Epithelial cell of proximal tubule (primary cell): ENCODE measurements at regions not wholly inside any gene's neighbourhood (a gene's known extent, or its start where the extent isn't known, plus 50 kb on each side); places are given as distances from the start of the nearest gene placed in this dataset.

Source experiments
- DNase-seq: peaks from one replicate; pipeline ENCODE4 v3.0.0-alpha.2; 2011; ENCODE audit warnings: low read depth
- H3K4me3 ChIP-seq: 2 replicates; pipeline ENCODE4 v1.5.1; 2011; ENCODE audit warnings: low read depth, mild to moderate bottlenecking, low read length
- TF ChIP-seq, protein P1 (sequence below): conservative IDR thresholded peaks from 2 replicates; pipeline ENCODE4 v1.5.1; 2012; ENCODE audit warnings: low read depth, mild to moderate bottlenecking, low read length

DNA sequence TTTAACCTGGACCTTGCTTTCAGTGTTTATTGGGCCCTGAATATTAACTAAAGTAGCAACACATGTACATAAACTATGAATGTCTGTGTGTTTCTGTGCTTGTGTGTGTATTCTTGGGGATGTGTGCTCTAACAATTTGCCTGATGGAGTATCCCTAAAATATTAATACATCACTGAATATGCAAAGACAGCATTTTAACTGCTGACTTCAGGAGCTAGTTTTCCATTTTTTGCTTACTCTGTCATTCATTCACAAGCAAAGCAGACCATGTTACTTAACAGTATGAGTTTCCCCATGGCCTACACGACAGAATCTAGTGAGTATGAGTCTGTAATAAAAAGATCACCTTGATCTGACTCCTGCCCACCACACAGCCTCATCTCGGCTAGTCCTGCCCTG lies 402.8 kb downstream of the BCAT1 start:
- no peak overlapping the region for H3K4me3 ChIP-seq
- TF ChIP-seq, protein P1, sequence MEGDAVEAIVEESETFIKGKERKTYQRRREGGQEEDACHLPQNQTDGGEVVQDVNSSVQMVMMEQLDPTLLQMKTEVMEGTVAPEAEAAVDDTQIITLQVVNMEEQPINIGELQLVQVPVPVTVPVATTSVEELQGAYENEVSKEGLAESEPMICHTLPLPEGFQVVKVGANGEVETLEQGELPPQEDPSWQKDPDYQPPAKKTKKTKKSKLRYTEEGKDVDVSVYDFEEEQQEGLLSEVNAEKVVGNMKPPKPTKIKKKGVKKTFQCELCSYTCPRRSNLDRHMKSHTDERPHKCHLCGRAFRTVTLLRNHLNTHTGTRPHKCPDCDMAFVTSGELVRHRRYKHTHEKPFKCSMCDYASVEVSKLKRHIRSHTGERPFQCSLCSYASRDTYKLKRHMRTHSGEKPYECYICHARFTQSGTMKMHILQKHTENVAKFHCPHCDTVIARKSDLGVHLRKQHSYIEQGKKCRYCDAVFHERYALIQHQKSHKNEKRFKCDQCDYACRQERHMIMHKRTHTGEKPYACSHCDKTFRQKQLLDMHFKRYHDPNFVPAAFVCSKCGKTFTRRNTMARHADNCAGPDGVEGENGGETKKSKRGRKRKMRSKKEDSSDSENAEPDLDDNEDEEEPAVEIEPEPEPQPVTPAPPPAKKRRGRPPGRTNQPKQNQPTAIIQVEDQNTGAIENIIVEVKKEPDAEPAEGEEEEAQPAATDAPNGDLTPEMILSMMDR, result no peak
- no peak for DNase-seq

DNA sequence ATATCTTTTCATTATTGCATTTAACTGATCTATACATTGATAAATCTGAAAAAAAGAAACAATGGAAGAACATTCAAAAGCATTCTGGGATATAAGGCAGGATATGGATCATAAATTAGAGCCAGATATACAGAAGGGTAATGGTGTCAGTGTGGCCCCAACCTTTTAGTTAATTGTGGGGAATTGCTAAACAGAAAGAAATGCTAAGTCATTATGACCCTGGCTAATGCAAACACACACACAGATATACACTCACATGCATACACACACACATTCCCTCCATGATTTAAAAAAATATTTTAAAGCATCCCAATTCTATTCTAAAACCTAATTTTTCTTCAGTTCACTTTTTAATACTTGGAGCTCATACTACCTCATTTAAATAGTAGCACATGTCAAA lies 404.5 kb downstream of the BCAT1 start:
- no peak for DNase-seq
- no peak overlapping the region for H3K4me3 ChIP-seq
- TF ChIP-seq, protein P1, result no peak

DNA sequence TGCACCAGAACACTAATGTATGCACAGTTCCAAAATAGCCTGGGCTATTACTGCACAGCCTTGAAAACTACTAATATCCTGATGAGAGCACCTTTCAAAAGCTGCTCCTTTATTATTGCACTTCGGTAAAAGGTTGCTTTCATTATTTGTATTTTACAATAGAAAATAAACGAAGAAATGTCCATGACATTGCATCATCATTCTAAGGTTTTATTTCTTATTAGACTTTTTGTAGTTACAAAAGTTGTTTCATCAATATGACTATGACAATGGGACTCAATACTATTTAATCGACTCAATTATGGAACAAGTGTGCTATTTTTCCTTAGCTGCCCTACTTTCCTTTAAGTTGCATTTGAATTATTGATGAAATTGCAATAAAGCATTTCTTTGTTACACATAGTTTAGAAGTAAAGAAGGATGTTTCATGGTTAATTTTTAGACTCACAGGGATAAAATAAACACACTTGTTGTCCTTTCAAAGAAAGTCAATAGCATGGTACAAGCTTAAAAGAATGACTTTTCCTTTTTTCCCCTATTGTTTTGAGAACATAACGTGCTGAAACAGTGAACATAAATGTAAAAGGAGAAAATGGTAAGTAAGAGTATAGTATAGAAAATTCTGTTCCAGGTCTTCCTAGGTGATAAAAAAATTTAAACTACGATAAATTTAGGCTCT lies 407.6 kb downstream of the BCAT1 start:
- no peak for DNase-seq
- no peak overlapping the region for H3K4me3 ChIP-seq
- TF ChIP-seq, protein P1, result no peak

DNA sequence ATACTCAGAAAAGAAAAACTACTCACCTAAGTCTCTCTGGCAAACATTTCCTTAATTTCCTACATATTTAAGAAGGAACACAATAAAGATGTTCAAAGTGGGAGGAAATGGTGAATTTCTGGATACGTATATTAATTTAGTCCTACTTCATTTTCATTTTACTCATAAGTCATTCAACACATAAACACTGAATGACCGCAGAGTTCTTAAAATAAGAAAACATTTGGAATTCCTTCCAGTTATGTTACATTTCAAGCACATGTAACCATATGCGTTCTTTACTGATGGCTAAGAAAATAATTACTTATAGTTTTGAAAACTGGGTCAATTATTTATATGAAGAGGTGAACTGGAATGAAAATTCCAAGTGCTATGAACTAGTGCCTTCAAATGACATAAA lies 409.3 kb downstream of the BCAT1 start:
- DNase-seq, result no peak
- TF ChIP-seq, protein P1, result no peak
- no peak overlapping the region for H3K4me3 ChIP-seq

DNA sequence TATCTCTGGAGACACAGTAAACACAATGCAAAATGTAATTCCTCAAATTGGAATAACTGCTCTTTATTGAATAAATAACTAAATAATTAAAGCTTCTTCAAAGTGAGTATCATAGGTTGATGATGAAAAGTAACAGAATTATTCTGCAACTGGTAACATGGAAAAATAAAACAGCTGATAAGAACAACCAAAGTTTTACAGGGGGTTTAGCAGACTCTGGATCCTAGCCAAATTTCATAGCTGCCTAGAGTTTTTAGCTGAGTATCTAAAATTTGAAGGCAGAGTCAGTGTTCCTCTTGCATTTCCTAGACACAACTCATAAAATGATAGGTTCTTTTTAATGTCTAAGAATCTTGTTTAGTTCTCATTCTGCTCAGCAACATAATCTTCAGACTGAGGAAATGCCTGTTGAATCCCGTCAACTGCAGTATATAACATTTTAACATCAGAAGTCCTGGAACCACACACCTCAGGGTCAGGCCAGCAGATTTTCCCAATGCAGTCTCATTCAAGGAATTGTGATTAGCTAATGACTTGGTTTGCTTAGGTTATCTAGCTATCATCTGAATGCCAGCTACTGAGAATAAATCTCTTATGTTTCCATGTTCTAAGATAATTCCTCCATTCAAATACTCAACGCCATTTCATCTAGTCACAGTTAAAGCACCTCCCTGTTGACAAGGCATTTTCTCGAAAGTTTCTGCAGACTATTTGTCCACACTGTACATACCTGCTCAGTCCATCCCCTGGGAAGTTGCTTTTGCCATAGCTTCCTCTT lies 411.6 kb downstream of the BCAT1 start:
- H3K4me3 ChIP-seq, result no peak overlapping the region
- TF ChIP-seq, protein P1, result no peak
- DNase-seq, result no peak

DNA sequence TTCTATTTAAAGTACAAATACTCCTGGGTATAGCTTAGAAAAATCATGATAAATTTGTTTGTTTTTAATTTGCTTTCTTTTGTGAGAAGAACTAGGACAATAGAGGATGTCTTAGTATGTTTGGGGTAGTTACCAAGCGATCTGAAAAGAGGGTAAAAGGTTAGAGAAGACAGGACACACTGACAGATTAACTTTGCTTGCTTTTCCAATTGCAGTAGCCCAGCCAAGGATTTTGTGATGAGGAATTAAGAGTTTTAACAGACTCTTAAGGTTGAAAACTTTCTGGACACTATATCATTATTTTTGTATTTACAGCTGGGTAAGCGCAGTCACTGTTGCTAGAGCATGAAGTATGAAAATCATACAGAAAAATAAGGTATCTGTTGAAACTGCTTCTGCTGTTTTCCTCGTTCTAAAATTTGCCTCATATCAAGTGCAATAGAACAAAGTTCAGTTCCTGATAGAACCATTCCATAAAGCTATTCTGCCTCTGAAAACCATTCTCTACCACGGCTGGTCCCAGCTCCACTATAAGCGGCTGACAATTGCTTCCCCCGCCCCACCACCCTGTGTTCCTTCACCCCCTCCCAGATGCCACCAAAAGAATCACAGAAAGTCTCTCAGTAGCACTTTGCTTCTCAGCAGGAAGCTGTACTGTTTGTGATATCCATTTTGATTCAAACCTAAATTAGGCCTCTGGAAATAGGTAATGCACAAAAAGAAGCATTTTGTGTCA lies 413.4 kb downstream of the BCAT1 start:
- DNase-seq, result no peak
- H3K4me3 ChIP-seq, result no peak overlapping the region
- TF ChIP-seq, protein P1, result no peak
